H1 (cell line): ENCODE measurements at regions not wholly inside any gene's neighbourhood (a gene's known extent, or its start where the extent isn't known, plus 50 kb on each side); places are given as distances from the start of the nearest gene placed in this dataset.

ENCODE experiments used
- CTCF ChIA-PET: fragments of 300-600 bp; sonication (Branson Sonifier 250); formaldehyde crosslinking; loops from one replicate; lab custom pipeline; 2021; ENCODE audit not compliant: partially characterized antibody; lab: Charles Lee
- POLR2A ChIA-PET: fragments of 300-600 bp; sonication (Branson Sonifier 250); formaldehyde crosslinking; loops from one replicate; lab custom pipeline; 2021; ENCODE audit warnings: inconsistent platforms; ENCODE audit not compliant: partially characterized antibody; lab: Charles Lee
- DNase-seq, 2 experiments: peaks; one replicate each; pipeline versions ENCODE4 v3.0.0 to v3.0.0-alpha.2; 2010 to 2022; ENCODE audit warnings: low spot score in 2 of 2, low read depth in 1 of 2, mixed read lengths in 1 of 2
- FAIRE-seq: peaks from 2 replicates; lab custom pipeline; 2011; peaks lifted over from hg19 to GRCh38; lab: Jason Lieb, UNC
- H2AFZ ChIP-seq: 2 replicates; pipeline ENCODE4 v1.8.1; 2012; ENCODE audit warnings: low read length, inconsistent platforms
- H2AK5ac ChIP-seq: 2 replicates; pipeline ENCODE4 v1.6.1; 2013; ENCODE audit warnings: low read depth, low read length
- H2BK120ac ChIP-seq: replicated peaks from 2 replicates; pipeline ENCODE3; 2013; ENCODE audit warnings: low read depth, low read length, inconsistent platforms
- H2BK12ac ChIP-seq: 2 replicates; pipeline ENCODE4 v1.6.1; 2013; ENCODE audit warnings: low read depth, low read length
- H2BK15ac ChIP-seq: 2 replicates; pipeline ENCODE4 v1.6.1; 2013; ENCODE audit warnings: low read length
- H2BK20ac ChIP-seq: 2 replicates; pipeline ENCODE4 v1.6.1; 2013; ENCODE audit warnings: low read length
- H2BK5ac ChIP-seq: 2 replicates; pipeline ENCODE4 v1.6.1; 2013; ENCODE audit warnings: low read depth, low read length
- H3K14ac ChIP-seq: 2 replicates; pipeline ENCODE4 v1.6.1; 2013; ENCODE audit warnings: inconsistent platforms; ENCODE audit not compliant: insufficient read length
- H3K18ac ChIP-seq: 2 replicates; pipeline ENCODE4 v1.6.1; 2013; ENCODE audit warnings: low read length; ENCODE audit errors: extremely low read depth
- H3K23ac ChIP-seq: 2 replicates; pipeline ENCODE4 v1.6.1; 2013; ENCODE audit warnings: inconsistent platforms; ENCODE audit not compliant: insufficient read length
- H3K23me2 ChIP-seq: 2 replicates; pipeline ENCODE4 v1.6.1; 2013; ENCODE audit warnings: low read depth, low read length
- H3K27ac ChIP-seq: 2 replicates; pipeline ENCODE4 v1.6.1; 2011; ENCODE audit warnings: low read depth, low read length, inconsistent platforms
- H3K27me3 ChIP-seq, 4 experiments: replicated peaks in 1 of 4; 1 replicate in 1 of 4; 2 replicates in 3 of 4; pipeline versions ENCODE4 v1.6.1 to v1.8.1; 2011 to 2013; ENCODE audit warnings: low read length in 3 of 4, mild to moderate bottlenecking in 3 of 4, inconsistent platforms in 2 of 4, mixed read lengths in 2 of 4, moderate library complexity in 1 of 4; ENCODE audit not compliant: control insufficient read depth in 3 of 4, insufficient read depth in 3 of 4; ENCODE audit errors: extremely low read depth in 1 of 4
- H3K36me3 ChIP-seq, 4 experiments: 2 replicates each; pipeline versions ENCODE4 v1.6.1 to v1.8.1; 2011 to 2013; ENCODE audit warnings: mild to moderate bottlenecking in 4 of 4, low read length in 3 of 4, moderate library complexity in 2 of 4, control low read depth in 1 of 4, inconsistent platforms in 1 of 4; ENCODE audit not compliant: insufficient read depth in 4 of 4, control insufficient read depth in 2 of 4
- H3K4ac ChIP-seq: replicated peaks from 2 replicates; pipeline ENCODE3; 2013; ENCODE audit warnings: low read length, low read depth, mixed read lengths, inconsistent platforms; ENCODE audit not compliant: insufficient read length
- H3K4me1 ChIP-seq, 4 experiments: replicated peaks in 1 of 4; 1 replicate in 1 of 4; 2 replicates in 3 of 4; pipeline versions ENCODE4 v1.6.1 to v1.8.1; 2011 to 2013; ENCODE audit warnings: low read length in 3 of 4, inconsistent platforms in 2 of 4, mixed read lengths in 1 of 4; ENCODE audit not compliant: insufficient read depth in 4 of 4, control insufficient read depth in 3 of 4
- H3K4me2 ChIP-seq, 2 experiments: 2 replicates each; pipeline versions ENCODE4 v1.6.1 to v1.8.1; 2011 to 2013; ENCODE audit warnings: low read depth in 2 of 2, low read length in 2 of 2, control low read depth in 1 of 2, inconsistent platforms in 1 of 2, mild to moderate bottlenecking in 1 of 2; ENCODE audit not compliant: insufficient read depth in 1 of 2
- H3K4me3 ChIP-seq, 4 experiments: fragments of 200-600, 300-600 bp in 1 of 4; sonication (generic), shearing (Covaris generic), sonication (Bioruptor Twin) in 1 of 4; 2 replicates each; pipeline versions ENCODE4 v1.5.1 to v1.8.1; 2011 to 2016; ENCODE audit warnings: low read length in 4 of 4, low read depth in 3 of 4, control low read depth in 2 of 4, inconsistent platforms in 2 of 4, mild to moderate bottlenecking in 2 of 4, mixed read lengths in 1 of 4, moderate library complexity in 1 of 4; ENCODE audit not compliant: insufficient read depth in 2 of 4; ENCODE audit errors: extremely low read depth in 1 of 4
- H3K56ac ChIP-seq: replicated peaks from 2 replicates; pipeline ENCODE3; 2013; ENCODE audit warnings: low read depth, mild to moderate bottlenecking, mixed read lengths, low read length, inconsistent platforms; ENCODE audit not compliant: insufficient read length
- H3K79me1 ChIP-seq: 2 replicates; pipeline ENCODE4 v1.6.1; 2013; ENCODE audit warnings: low read depth, low read length, control low read depth
- H3K79me2 ChIP-seq, 2 experiments: 2 replicates each; pipeline versions ENCODE4 v1.6.1 to v1.8.1; 2012 to 2013; ENCODE audit warnings: low read length in 2 of 2, mild to moderate bottlenecking in 2 of 2, inconsistent platforms in 1 of 2; ENCODE audit not compliant: insufficient read depth in 2 of 2, control insufficient read depth in 1 of 2
- H3K9ac ChIP-seq, 4 experiments: replicated peaks in 1 of 4; 1 replicate in 1 of 4; 2 replicates in 3 of 4; pipeline versions ENCODE4 v1.6.1 to v1.8.1; 2011 to 2013; ENCODE audit warnings: low read depth in 3 of 4, low read length in 3 of 4, control low read depth in 2 of 4, mild to moderate bottlenecking in 2 of 4, moderate library complexity in 2 of 4, inconsistent platforms in 1 of 4; ENCODE audit errors: extremely low read depth in 1 of 4
- H3K9me3 ChIP-seq, 2 experiments: 2 replicates each; pipeline versions ENCODE4 v1.6.1 to v1.8.1; 2012 to 2013; ENCODE audit warnings: mild to moderate bottlenecking in 2 of 2, moderate library complexity in 2 of 2, control low read depth in 1 of 2, inconsistent platforms in 1 of 2, low read depth in 1 of 2, low read length in 1 of 2, mixed read lengths in 1 of 2; ENCODE audit not compliant: insufficient read depth in 2 of 2
- H4K20me1 ChIP-seq, 2 experiments: replicated peaks in 1 of 2; 2 replicates each; pipeline versions ENCODE3 to v1.8.1; 2011 to 2013; ENCODE audit warnings: inconsistent platforms in 2 of 2, low read length in 2 of 2, mild to moderate bottlenecking in 1 of 2; ENCODE audit not compliant: insufficient read depth in 2 of 2, control insufficient read depth in 1 of 2
- H4K5ac ChIP-seq: 2 replicates; pipeline ENCODE4 v1.6.1; 2013; ENCODE audit warnings: low read length, low read depth, mixed read lengths, inconsistent platforms; ENCODE audit not compliant: insufficient read length
- H4K8ac ChIP-seq: 2 replicates; pipeline ENCODE4 v1.8.0; 2013; ENCODE audit warnings: mild to moderate bottlenecking, moderate library complexity, low read length, inconsistent platforms; ENCODE audit not compliant: insufficient read depth; ENCODE audit errors: extremely low read depth
- H4K91ac ChIP-seq: replicated peaks from 2 replicates; pipeline ENCODE3; 2013; ENCODE audit warnings: low read length, mixed read lengths, inconsistent platforms; ENCODE audit not compliant: insufficient read length
- CBX5 ChIP-seq: fragments of 300-800, 300-1000 bp; sonication (generic); IDR thresholded peaks from 2 replicates; pipeline ENCODE4 v1.7.1; 2016; ENCODE audit warnings: antibody characterized with exemption, low read length, low read depth
- WGBS, 2 experiments: shearing (Covaris generic) in 1 of 2; methylation state at CpG; one replicate each; pipeline versions ENCODE4 v1.1.6 to v1.1.7; 2013 to 2015; ENCODE audit warnings: low lambda C conversion rate in 2 of 2, mixed read lengths in 2 of 2, inconsistent platforms in 1 of 2, low coverage in 1 of 2, missing lambda C conversion rate in 1 of 2; ENCODE audit not compliant: insufficient replicate concordance in 2 of 2, insufficient coverage in 1 of 2, insufficient read length in 1 of 2; ENCODE audit errors: extremely low coverage in 1 of 2, missing lambda C conversion rate in 1 of 2; 5-methylcytosine and 5-hydroxymethylcytosine counted together
- TF ChIP-seq, protein P1 (sequence below): IDR thresholded peaks from 2 replicates; pipeline ENCODE4 v1.6.1; 2011; ENCODE audit warnings: low read length, improper control_type of control experiment

GRCh38 chr7:116145245-116145852 lies 65.0 kb upstream of the TES start:
- Histone ChIP-seq H2BK20ac (no peak overlapping the region), H4K8ac (no peak overlapping the region), H3K79me2 (no peaks in the 10 kb centered on the region), H3K4ac (no peak overlapping the region), H2BK15ac (no peak overlapping the region), H3K14ac (no peak overlapping the region), H2BK12ac (no peak overlapping the region), H3K27ac (no peak overlapping the region), H3K9me3 (no peaks in the 10 kb centered on the region), H3K4me1 (no peaks in the 10 kb centered on the region), H3K79me1 (no peaks in the 10 kb centered on the region), H4K91ac (no peak overlapping the region), H3K9ac (no peak overlapping the region), H2BK120ac (no peak overlapping the region), H2BK5ac (no peak overlapping the region), H3K56ac (no peak overlapping the region), H3K4me3 (no peak overlapping the region), H4K5ac (no peak overlapping the region), H3K4me2 (no peak overlapping the region), H3K23me2 (no peaks in the 10 kb centered on the region), H3K27me3 (no peaks in the 10 kb centered on the region), H2AK5ac (no peak overlapping the region), H4K20me1 (no peaks in the 10 kb centered on the region), H3K18ac (no peak overlapping the region), H3K23ac (no peak overlapping the region), H2AFZ (no peak overlapping the region), H3K36me3 (no peaks in the 10 kb centered on the region)
- DNase-seq (no peak), FAIRE-seq (no peak)
- ChIA-PET CTCF (interaction anchor here (1.2 kb wide), 3 partner anchors 8 to 90 kb away, joined by 3 to 5 read pairs (median 5); no protein-coding TSS in a partner anchor), POLR2A (no interaction called here)
- WGBS, 2 experiments, result 80% methylated on average over 2 of the region's 2 CpGs; no CpG with 5 or more reads in 1 of the 2 experiments
- TF ChIP-seq, protein P1, sequence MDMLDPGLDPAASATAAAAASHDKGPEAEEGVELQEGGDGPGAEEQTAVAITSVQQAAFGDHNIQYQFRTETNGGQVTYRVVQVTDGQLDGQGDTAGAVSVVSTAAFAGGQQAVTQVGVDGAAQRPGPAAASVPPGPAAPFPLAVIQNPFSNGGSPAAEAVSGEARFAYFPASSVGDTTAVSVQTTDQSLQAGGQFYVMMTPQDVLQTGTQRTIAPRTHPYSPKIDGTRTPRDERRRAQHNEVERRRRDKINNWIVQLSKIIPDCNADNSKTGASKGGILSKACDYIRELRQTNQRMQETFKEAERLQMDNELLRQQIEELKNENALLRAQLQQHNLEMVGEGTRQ, result no peak
- TF ChIP-seq CBX5, result no peak
